ENCODE measurements at regions not wholly inside any gene's neighbourhood (a gene's known extent, or its start where the extent isn't known, plus 50 kb on each side); places are given as distances from the start of the nearest gene placed in this dataset.

DNA sequence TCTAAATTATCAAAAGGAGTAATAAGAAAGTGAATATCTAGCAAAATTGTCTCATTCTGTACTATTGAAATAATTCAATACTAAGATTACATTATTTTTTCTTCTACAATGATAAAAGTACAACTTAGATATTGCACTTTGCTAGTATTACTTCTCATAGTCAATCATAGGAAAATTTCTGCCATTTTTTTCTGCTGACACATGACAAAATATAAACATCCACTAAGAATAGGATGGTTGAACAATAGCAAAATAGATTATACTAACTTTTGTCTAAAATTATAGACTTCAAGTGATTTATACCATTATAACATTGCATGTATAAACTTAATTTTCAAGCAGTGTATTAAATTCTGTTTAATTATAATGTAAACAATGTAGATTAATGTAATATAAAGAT is 540.2 kb downstream of the PDHA2 start:
- Histone ChIP-seq H3K9me3 (ENCODE audit: control insufficient read depth in 1 of 2, low read length in 2 of 2) (no peaks in the 10 kb centered on the region), H3K27ac (ENCODE audit: low read depth, low read length) (no peak overlapping the region), H3K36me3 (ENCODE audit: insufficient read depth, low read length) (no peaks in the 10 kb centered on the region), H3K4me3 (ENCODE audit: low read length in 2 of 2) (no peak overlapping the region), H3K27me3 (ENCODE audit: insufficient read depth, low read length) (no peaks in the 10 kb centered on the region), H3K4me1 (ENCODE audit: insufficient read depth, low read length) (no peaks in the 10 kb centered on the region)
- no peak for DNase-seq
- Mint-ChIP-seq H3K27ac (no peak overlapping the region), H3K27me3 (no peaks in the 10 kb centered on the region), H3K4me3 (no peak overlapping the region), H3K9me3 (peaks cover 0 to 2% (median 0%) of the 10 kb centered on the region in 8 donors), H3K36me3 (no peaks in the 10 kb centered on the region), H3K4me1 (no peaks in the 10 kb centered on the region)
- CTCF ChIA-PET (ENCODE audit: partially characterized antibody), result no interaction called here
- intact Hi-C loops (cut with micrococcal nuclease), result no loop called here
- POLR2A ChIA-PET (ENCODE audit: partially characterized antibody), result no interaction called here

DNA sequence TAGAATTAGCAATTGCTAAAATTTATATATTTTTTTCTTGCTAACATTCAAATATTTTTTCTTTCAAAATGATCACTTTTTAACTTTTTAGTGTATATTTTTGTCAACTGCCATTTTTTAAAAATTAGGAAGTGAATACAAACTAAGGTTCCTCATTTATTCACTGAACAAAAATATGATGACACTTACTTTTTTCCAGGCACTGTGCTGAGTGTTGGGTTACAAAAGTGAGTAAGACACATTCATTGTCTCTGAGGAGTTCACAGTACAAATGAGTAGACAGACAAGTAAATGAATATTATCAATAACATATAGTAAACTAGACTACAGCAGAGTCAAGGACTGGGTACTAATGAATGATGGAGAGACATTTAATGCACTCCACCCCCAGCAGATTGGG is 543.5 kb downstream of the PDHA2 start:
- no peaks in the 10 kb centered on the region for H3K4me1 Mint-ChIP-seq
- no peak overlapping the region for H3K4me3 Mint-ChIP-seq
- no peaks in the 10 kb centered on the region for H3K36me3 Mint-ChIP-seq
- CTCF ChIA-PET (ENCODE audit: partially characterized antibody), result no interaction called here
- Histone ChIP-seq H3K4me1 (ENCODE audit: insufficient read depth, low read length) (no peaks in the 10 kb centered on the region), H3K27ac (ENCODE audit: low read depth, low read length) (no peak overlapping the region), H3K36me3 (ENCODE audit: insufficient read depth, low read length) (no peaks in the 10 kb centered on the region), H3K9me3 (ENCODE audit: control insufficient read depth in 1 of 2, low read length in 2 of 2) (no peaks in the 10 kb centered on the region), H3K4me3 (ENCODE audit: low read length in 2 of 2) (no peak overlapping the region), H3K27me3 (ENCODE audit: insufficient read depth, low read length) (no peaks in the 10 kb centered on the region)
- intact Hi-C loops (cut with micrococcal nuclease), result no loop called here
- H3K27ac Mint-ChIP-seq, result no peak overlapping the region
- DNase-seq, result no peak
- H3K27me3 Mint-ChIP-seq, result no peaks in the 10 kb centered on the region
- H3K9me3 Mint-ChIP-seq, result peaks cover 0 to 2% (median 0%) of the 10 kb centered on the region in 8 donors
- POLR2A ChIA-PET (ENCODE audit: partially characterized antibody), result no interaction called here

DNA sequence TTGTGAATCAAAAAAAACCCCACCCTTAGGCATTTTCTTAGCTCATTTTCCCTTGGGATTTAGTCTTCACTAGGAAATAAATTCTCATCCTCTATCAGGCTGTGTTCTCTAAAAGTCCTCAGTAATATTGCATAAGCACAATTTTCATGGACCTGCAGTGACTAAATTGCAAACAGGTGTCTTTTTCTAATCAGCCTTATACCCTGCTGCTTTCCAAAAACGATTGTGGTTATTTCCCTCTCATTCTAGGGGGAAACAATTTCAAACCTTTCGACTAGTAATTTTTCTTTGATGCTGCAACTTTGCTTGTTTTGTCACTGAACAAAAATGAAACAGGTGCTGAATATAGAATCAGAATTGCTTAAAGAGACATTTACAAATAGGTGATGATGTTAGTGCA is 549.9 kb downstream of the PDHA2 start:
- POLR2A ChIA-PET (ENCODE audit: partially characterized antibody), result no interaction called here
- Histone ChIP-seq H3K4me1 (ENCODE audit: insufficient read depth, low read length) (no peaks in the 10 kb centered on the region), H3K4me3 (ENCODE audit: low read length in 2 of 2) (no peak overlapping the region), H3K27ac (ENCODE audit: low read depth, low read length) (no peak overlapping the region), H3K27me3 (ENCODE audit: insufficient read depth, low read length) (no peaks in the 10 kb centered on the region), H3K9me3 (ENCODE audit: control insufficient read depth in 1 of 2, low read length in 2 of 2) (no peaks in the 10 kb centered on the region), H3K36me3 (ENCODE audit: insufficient read depth, low read length) (no peaks in the 10 kb centered on the region)
- Mint-ChIP-seq H3K27ac (no peak overlapping the region), H3K36me3 (no peaks in the 10 kb centered on the region), H3K27me3 (no peaks in the 10 kb centered on the region), H3K4me1 (no peaks in the 10 kb centered on the region), H3K4me3 (no peak overlapping the region), H3K9me3 (peaks cover 0 to 3% (median 0%) of the 10 kb centered on the region in 8 donors)
- intact Hi-C loops (cut with micrococcal nuclease), result no loop called here
- CTCF ChIA-PET (ENCODE audit: partially characterized antibody), result no interaction called here
- DNase-seq, result no peak

DNA sequence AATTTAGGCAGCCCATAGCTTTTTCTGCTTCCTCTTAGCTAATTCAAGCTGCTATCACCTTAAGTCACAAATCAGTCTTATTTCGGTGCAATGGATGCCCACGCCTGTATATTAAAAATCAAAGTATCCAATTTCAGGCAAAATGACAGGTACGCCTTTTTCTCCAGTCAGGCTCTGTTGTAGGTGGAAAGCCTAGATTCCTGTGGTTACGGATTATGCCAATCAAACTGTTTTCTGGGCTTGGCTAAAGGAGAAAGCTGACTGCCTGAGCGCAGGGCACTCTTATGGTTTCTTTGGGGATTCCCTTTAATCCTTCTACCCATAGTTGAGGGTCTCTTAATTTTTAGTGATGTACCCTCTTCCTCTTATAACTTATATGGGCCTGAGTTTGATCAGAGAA is 550.5 kb downstream of the PDHA2 start:
- ChIA-PET POLR2A (ENCODE audit: partially characterized antibody) (no interaction called here), CTCF (ENCODE audit: partially characterized antibody) (no interaction called here)
- no peak for DNase-seq
- Mint-ChIP-seq H3K9me3 (peaks cover 0 to 3% (median 0%) of the 10 kb centered on the region in 8 donors), H3K4me1 (no peaks in the 10 kb centered on the region), H3K36me3 (no peaks in the 10 kb centered on the region), H3K27ac (no peak overlapping the region), H3K4me3 (no peak overlapping the region), H3K27me3 (no peaks in the 10 kb centered on the region)
- no peak overlapping the region for H3K27ac ChIP-seq (ENCODE audit: low read depth, low read length)
- intact Hi-C loops (cut with micrococcal nuclease), result no loop called here
- H3K4me1 ChIP-seq (ENCODE audit: insufficient read depth, low read length), result no peaks in the 10 kb centered on the region
- no peak overlapping the region for H3K4me3 ChIP-seq (ENCODE audit: low read length in 2 of 2)
- no peaks in the 10 kb centered on the region for H3K27me3 ChIP-seq (ENCODE audit: insufficient read depth, low read length)
- no peaks in the 10 kb centered on the region for H3K36me3 ChIP-seq (ENCODE audit: insufficient read depth, low read length)
- H3K9me3 ChIP-seq (ENCODE audit: control insufficient read depth in 1 of 2, low read length in 2 of 2), result no peaks in the 10 kb centered on the region

DNA sequence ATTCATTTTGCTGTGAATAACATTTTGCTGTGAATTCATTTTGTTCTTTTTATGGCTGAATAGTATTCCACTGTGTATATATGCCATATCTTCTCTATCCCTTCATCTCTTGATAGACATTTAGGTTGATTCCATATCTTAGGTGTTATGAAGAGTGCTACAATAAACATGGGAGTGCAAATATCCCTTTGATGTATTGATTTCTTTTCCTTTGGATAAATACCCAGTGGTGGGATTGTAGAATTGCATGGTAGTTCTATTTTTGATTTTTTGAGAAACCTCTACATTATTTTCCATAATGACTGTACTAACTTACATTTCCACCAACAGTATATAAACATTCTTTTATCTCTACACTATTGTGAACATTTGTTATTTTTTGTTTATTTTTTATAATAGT is 555.9 kb downstream of the PDHA2 start:
- Histone ChIP-seq H3K36me3 (ENCODE audit: insufficient read depth, low read length) (no peaks in the 10 kb centered on the region), H3K4me3 (ENCODE audit: low read length in 2 of 2) (no peak overlapping the region), H3K27me3 (ENCODE audit: insufficient read depth, low read length) (no peaks in the 10 kb centered on the region), H3K4me1 (ENCODE audit: insufficient read depth, low read length) (no peaks in the 10 kb centered on the region), H3K9me3 (ENCODE audit: control insufficient read depth in 1 of 2, low read length in 2 of 2) (no peaks in the 10 kb centered on the region), H3K27ac (ENCODE audit: low read depth, low read length) (no peak overlapping the region)
- ChIA-PET CTCF (ENCODE audit: partially characterized antibody) (no interaction called here), POLR2A (ENCODE audit: partially characterized antibody) (no interaction called here)
- no peaks in the 10 kb centered on the region for H3K4me1 Mint-ChIP-seq
- H3K4me3 Mint-ChIP-seq, result no peak overlapping the region
- peaks cover 2 to 10% (median 3%) of the 10 kb centered on the region in 8 donors for H3K9me3 Mint-ChIP-seq
- no peak overlapping the region for H3K27ac Mint-ChIP-seq
- no peaks in the 10 kb centered on the region for H3K27me3 Mint-ChIP-seq
- no peaks in the 10 kb centered on the region for H3K36me3 Mint-ChIP-seq
- intact Hi-C loops (cut with micrococcal nuclease), result no loop called here
- DNase-seq, result no peak

DNA sequence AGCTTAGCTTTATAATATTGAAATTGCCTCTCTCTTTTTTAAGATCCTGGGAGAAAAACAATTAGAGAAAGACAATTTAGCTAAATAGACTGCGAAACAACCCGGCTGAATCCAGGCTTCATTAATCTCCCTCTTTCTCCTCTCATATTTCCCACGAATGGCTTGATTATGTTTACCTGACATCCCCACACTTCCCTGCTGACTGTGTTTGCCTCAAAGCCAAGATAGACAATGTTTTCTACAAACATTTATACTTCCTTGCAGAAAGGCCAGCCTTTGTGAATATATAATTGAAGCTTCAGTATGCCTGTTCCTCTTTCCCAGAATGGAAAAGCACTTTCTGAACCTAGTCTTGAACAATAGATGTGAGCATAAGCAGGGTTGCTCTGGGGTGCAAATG is 566.8 kb downstream of the PDHA2 start:
- H3K27me3 ChIP-seq (ENCODE audit: insufficient read depth, low read length), result no peaks in the 10 kb centered on the region
- intact Hi-C loops (cut with micrococcal nuclease), result no loop called here
- H3K27ac Mint-ChIP-seq, result no peak overlapping the region
- no peaks in the 10 kb centered on the region for H3K9me3 ChIP-seq (ENCODE audit: control insufficient read depth in 1 of 2, low read length in 2 of 2)
- no peaks in the 10 kb centered on the region for H3K4me1 Mint-ChIP-seq
- H3K27me3 Mint-ChIP-seq, result no peaks in the 10 kb centered on the region
- H3K4me3 Mint-ChIP-seq, result no peak overlapping the region
- H3K9me3 Mint-ChIP-seq, result peaks cover 0 to 3% (median under 1%) of the 10 kb centered on the region in 8 donors
- CTCF ChIA-PET (ENCODE audit: partially characterized antibody), result no interaction called here
- POLR2A ChIA-PET (ENCODE audit: partially characterized antibody), result no interaction called here
- no peaks in the 10 kb centered on the region for H3K36me3 ChIP-seq (ENCODE audit: insufficient read depth, low read length)
- H3K4me3 ChIP-seq (ENCODE audit: low read length in 2 of 2), result no peak overlapping the region
- no peak overlapping the region for H3K27ac ChIP-seq (ENCODE audit: low read depth, low read length)
- no peaks in the 10 kb centered on the region for H3K36me3 Mint-ChIP-seq
- no peak for DNase-seq
- no peaks in the 10 kb centered on the region for H3K4me1 ChIP-seq (ENCODE audit: insufficient read depth, low read length)

DNA sequence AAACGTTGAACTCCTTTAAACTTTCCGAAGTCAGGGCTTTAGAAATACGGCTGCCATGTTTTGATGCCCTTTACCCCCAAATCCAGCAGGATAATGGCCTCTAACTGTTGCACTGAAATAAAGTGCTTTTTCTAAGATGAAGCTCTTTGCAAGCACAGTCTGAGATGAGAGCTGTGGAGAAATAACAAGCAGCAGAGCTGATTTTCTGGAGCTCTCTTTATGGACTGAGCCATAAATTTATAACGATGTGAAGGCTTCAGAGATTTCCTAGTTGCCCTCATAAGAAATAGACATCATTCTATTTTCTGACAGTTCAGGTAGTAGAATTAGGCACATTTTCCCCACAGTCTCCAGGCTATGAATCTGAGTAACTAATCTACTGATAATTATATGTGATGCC is 567.3 kb downstream of the PDHA2 start:
- Mint-ChIP-seq H3K4me1 (no peaks in the 10 kb centered on the region), H3K27me3 (no peaks in the 10 kb centered on the region), H3K36me3 (no peaks in the 10 kb centered on the region), H3K9me3 (peaks cover 0 to 3% (median under 1%) of the 10 kb centered on the region in 8 donors), H3K4me3 (no peak overlapping the region), H3K27ac (no peak overlapping the region)
- DNase-seq, result no peak
- ChIA-PET CTCF (ENCODE audit: partially characterized antibody) (no interaction called here), POLR2A (ENCODE audit: partially characterized antibody) (no interaction called here)
- H3K4me3 ChIP-seq (ENCODE audit: low read length in 2 of 2), result no peak overlapping the region
- H3K9me3 ChIP-seq (ENCODE audit: control insufficient read depth in 1 of 2, low read length in 2 of 2), result no peaks in the 10 kb centered on the region
- H3K27me3 ChIP-seq (ENCODE audit: insufficient read depth, low read length), result no peaks in the 10 kb centered on the region
- no peaks in the 10 kb centered on the region for H3K4me1 ChIP-seq (ENCODE audit: insufficient read depth, low read length)
- intact Hi-C loops (cut with micrococcal nuclease), result no loop called here
- H3K27ac ChIP-seq (ENCODE audit: low read depth, low read length), result no peak overlapping the region
- H3K36me3 ChIP-seq (ENCODE audit: insufficient read depth, low read length), result no peaks in the 10 kb centered on the region

DNA sequence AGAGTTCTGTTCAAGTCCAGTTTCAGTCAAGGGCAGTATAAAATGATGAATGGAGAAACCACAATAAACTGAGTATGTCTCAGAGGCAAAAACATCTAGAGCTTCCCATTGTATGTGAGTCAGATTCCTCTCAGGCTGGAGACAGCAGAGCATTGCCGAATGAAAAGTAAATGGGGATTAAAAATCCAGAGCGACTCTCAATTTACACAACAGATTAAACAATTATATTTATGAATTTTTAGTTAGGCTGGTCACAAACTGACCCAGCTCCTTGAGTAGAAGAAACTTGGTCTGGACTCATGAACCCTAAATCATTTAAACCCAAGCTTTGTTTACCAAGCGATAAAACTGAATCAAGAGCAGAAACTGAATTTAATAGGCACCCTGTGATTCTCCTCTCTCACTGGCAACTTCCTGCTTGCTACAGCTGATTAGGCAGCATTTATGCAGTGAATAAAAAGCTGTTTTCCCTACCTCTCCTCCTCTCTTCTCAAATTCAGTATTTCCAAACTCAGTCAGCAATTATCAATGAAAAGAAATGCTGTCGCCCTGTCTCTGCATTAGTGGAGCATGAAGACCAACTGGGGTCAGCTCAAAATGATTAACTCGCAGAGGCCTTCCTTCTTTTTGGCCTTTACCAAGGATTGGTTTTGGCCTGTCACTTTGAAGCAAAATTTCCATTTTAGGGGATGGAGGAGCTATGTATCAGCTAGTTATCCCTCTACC is 568.0 kb downstream of the PDHA2 start:
- H3K4me1 ChIP-seq (ENCODE audit: insufficient read depth, low read length), result no peaks in the 10 kb centered on the region
- no peaks in the 10 kb centered on the region for H3K36me3 ChIP-seq (ENCODE audit: insufficient read depth, low read length)
- Mint-ChIP-seq H3K4me3 (no peak overlapping the region), H3K27ac (no peak overlapping the region), H3K36me3 (no peaks in the 10 kb centered on the region), H3K9me3 (peaks cover 0 to 3% (median under 1%) of the 10 kb centered on the region in 8 donors), H3K4me1 (no peaks in the 10 kb centered on the region), H3K27me3 (no peaks in the 10 kb centered on the region)
- no peak for DNase-seq
- POLR2A ChIA-PET (ENCODE audit: partially characterized antibody), result no interaction called here
- CTCF ChIA-PET (ENCODE audit: partially characterized antibody), result no interaction called here
- no peak overlapping the region for H3K27ac ChIP-seq (ENCODE audit: low read depth, low read length)
- no peaks in the 10 kb centered on the region for H3K9me3 ChIP-seq (ENCODE audit: control insufficient read depth in 1 of 2, low read length in 2 of 2)
- H3K27me3 ChIP-seq (ENCODE audit: insufficient read depth, low read length), result no peaks in the 10 kb centered on the region
- no peak overlapping the region for H3K4me3 ChIP-seq (ENCODE audit: low read length in 2 of 2)
- intact Hi-C loops (cut with micrococcal nuclease), result no loop called here

Data from CD4-positive, alpha-beta memory T cell (primary cell).